A549 (cell line): ENCODE measurements at regions not wholly inside any gene's neighbourhood (a gene's known extent, or its start where the extent isn't known, plus 50 kb on each side); places are given as distances from the start of the nearest gene placed in this dataset.

Source experiments
- ATAC-seq, 2 experiments: fragments of 200-7000 bp in 1 of 2; fragments of >200 bp in 1 of 2; cut with Nextera tagmentation in 1 of 2; cut with Tn5 transposase in 1 of 2; 3 replicates each; pipeline versions ENCODE4 v1.8.0 to v1.9.1; 2018 to 2020; ENCODE audit warnings: mild to moderate bottlenecking in 1 of 2, moderate library complexity in 1 of 2
- CTCF ChIA-PET: fragments of 300-600 bp; sonication (Branson Sonifier 250); formaldehyde crosslinking; extraction: SDS; loops from one replicate; lab custom pipeline; 2021; ENCODE audit warnings: antibody characterized with exemption, inconsistent platforms; lab: Yijun Ruan, JAX
- POLR2A ChIA-PET: fragments of 350-600 bp; formaldehyde crosslinking; extraction: SDS; loops from one replicate; lab custom pipeline; 2021; ENCODE audit warnings: antibody characterized with exemption, inconsistent platforms; lab: Yijun Ruan, JAX
- DNase-seq, 2 experiments: peaks; one replicate each; pipeline versions ENCODE4 v3.0.0 to v3.0.0-alpha.2; 2011 to 2016; ENCODE audit warnings: low read depth in 1 of 2, low spot score in 1 of 2
- FAIRE-seq: peaks from 2 replicates; lab custom pipeline; 2011; peaks lifted over from hg19 to GRCh38; lab: Jason Lieb, UNC
- H3K27ac ChIP-seq, 2 experiments: fragments of >200 bp; sonication (Bioruptor Twin); formaldehyde crosslinking; 3 replicates each; pipeline ENCODE4 v1.5.1; 2016 to 2017
- H3K4me1 ChIP-seq: fragments of >200 bp; sonication (Bioruptor Twin); formaldehyde crosslinking; 3 replicates; pipeline ENCODE4 v1.6.1; 2016
- H3K4me2 ChIP-seq: fragments of >200 bp; sonication (Bioruptor Twin); formaldehyde crosslinking; 3 replicates; pipeline ENCODE4 v1.6.1; 2016
- H3K4me3 ChIP-seq: fragments of >200 bp; sonication (Bioruptor Twin); formaldehyde crosslinking; 3 replicates; pipeline ENCODE4 v1.5.1; 2016
- H3K9me3 ChIP-seq: fragments of >200 bp; sonication (Bioruptor Twin); formaldehyde crosslinking; 3 replicates; pipeline ENCODE4 v1.6.1; 2016
- CHD2 ChIP-seq: fragments of 150-350 bp; IDR thresholded peaks from 2 replicates; pipeline ENCODE4 v1.6.1; 2014; ENCODE audit warnings: low read length; ENCODE audit not compliant: partially characterized antibody
- GATA3 ChIP-seq: IDR thresholded peaks from 2 replicates; pipeline ENCODE4 v1.6.1; 2012; ENCODE audit warnings: borderline replicate concordance
- HES2 ChIP-seq: fragments of >200 bp; sonication (Bioruptor Twin); formaldehyde crosslinking; IDR thresholded peaks from 2 replicates; pipeline ENCODE4 v1.6.1; 2016
- HEYL ChIP-seq: fragments of 250-450 bp; sonication (Bioruptor Pico); IDR thresholded peaks from 2 replicates; pipeline ENCODE4 v1.8.0; 2021; ENCODE audit warnings: mild to moderate bottlenecking, moderate library complexity
- HOXA7 ChIP-seq: fragments of 250-450 bp; sonication (Bioruptor Pico); IDR thresholded peaks from 2 replicates; pipeline ENCODE4 v1.5.0; 2020; ENCODE audit warnings: mild to moderate bottlenecking, moderate library complexity
- HOXB5 ChIP-seq: fragments of 250-450 bp; sonication (Bioruptor Pico); IDR thresholded peaks from 2 replicates; pipeline ENCODE4 v1.5.0; 2020; ENCODE audit warnings: mild to moderate bottlenecking, moderate library complexity
- JUN ChIP-seq, 2 experiments: fragments of >200 bp; sonication (Bioruptor Twin); formaldehyde crosslinking; IDR thresholded peaks; 2 replicates in 1 of 2; 3 replicates in 1 of 2; pipeline ENCODE4 v1.6.1; 2016 to 2017
- KDM5A ChIP-seq: fragments of 200-600 bp; sonication (generic); IDR thresholded peaks from 2 replicates; pipeline ENCODE4 v1.6.1; 2016; ENCODE audit warnings: antibody characterized with exemption, mild to moderate bottlenecking
- MAFK ChIP-seq: fragments of 450-650 bp; IDR thresholded peaks from 2 replicates; pipeline ENCODE4 v1.6.1; 2014; ENCODE audit not compliant: partially characterized antibody
- NFE2L2 ChIP-seq: fragments of 150-350 bp; conservative IDR thresholded peaks from 2 replicates; pipeline ENCODE4 v1.6.1; 2014; ENCODE audit warnings: low read length
- NPAS2 ChIP-seq: fragments of 250-450 bp; sonication (Bioruptor Pico); IDR thresholded peaks from 2 replicates; pipeline ENCODE4 v1.8.0; 2022; ENCODE audit warnings: mild to moderate bottlenecking, moderate library complexity, borderline replicate concordance
- POLR2A ChIP-seq: IDR thresholded peaks from 2 replicates; pipeline ENCODE4 v1.6.1; 2012; ENCODE audit warnings: mild to moderate bottlenecking, low read length
- RNF2 ChIP-seq: fragments of 200-600 bp; sonication (generic); IDR thresholded peaks from 2 replicates; pipeline ENCODE4 v1.6.1; 2016; ENCODE audit warnings: low read depth, mild to moderate bottlenecking, antibody characterized with exemption, moderate library complexity, borderline replicate concordance
- SMC3 ChIP-seq: fragments of >200 bp; sonication (Bioruptor Twin); formaldehyde crosslinking; IDR thresholded peaks from 3 replicates; pipeline ENCODE4 v1.6.1; 2018; ENCODE audit warnings: inconsistent platforms
- SREBF2 ChIP-seq: fragments of 450-650 bp; IDR thresholded peaks from 2 replicates; pipeline ENCODE4 v1.6.1; 2014; ENCODE audit warnings: mild to moderate bottlenecking, moderate library complexity
- TP53 ChIP-seq: fragments of 250-450 bp; sonication (Bioruptor Pico); IDR thresholded peaks from 2 replicates; pipeline ENCODE4 v1.5.0; 2021; ENCODE audit warnings: mild to moderate bottlenecking, moderate library complexity
- USF2 ChIP-seq: fragments of 450-650 bp; IDR thresholded peaks from 2 replicates; pipeline ENCODE4 v1.6.1; 2014; ENCODE audit warnings: antibody characterized with exemption
- ZC3H11A ChIP-seq: fragments of 450-650 bp; IDR thresholded peaks from 2 replicates; pipeline ENCODE4 v1.6.1; 2014; ENCODE audit warnings: antibody characterized with exemption, mild to moderate bottlenecking
- ZNF302 ChIP-seq: fragments of 250-450 bp; sonication (Bioruptor Pico); IDR thresholded peaks from 2 replicates; pipeline ENCODE4 v1.9.0; 2021; ENCODE audit warnings: inconsistent platforms, mild to moderate bottlenecking, moderate library complexity
- WGBS: methylation state at CpG from one replicate; pipeline ENCODE4 v1.1.6; 2017; ENCODE audit errors: missing lambda C conversion rate; 5-methylcytosine and 5-hydroxymethylcytosine counted together

- no peak for TF ChIP-seq GATA3
- no peak for TF ChIP-seq HES2
- TF ChIP-seq HOXB5 = no peak
- TF ChIP-seq MAFK = no peak
- TF ChIP-seq SREBF2 = no peak
Measured at GRCh38 chr7:12761691-12762090, 74.3 kb downstream of the ARL4A start (continued).

- Histone ChIP-seq H3K27ac (no peak overlapping the region), H3K4me3 (no peak overlapping the region), H3K9me3 (no peaks in the 10 kb centered on the region), H3K4me1 (peaks cover 6% of the 10 kb centered on the region), H3K4me2 (no peak overlapping the region)
- FAIRE-seq = no peak
- 58% methylated on average over 2 of the region's 2 CpGs for WGBS
- POLR2A ChIA-PET = no interaction called here
- ATAC-seq = no peak
- CTCF ChIA-PET = no interaction called here
- TF ChIP-seq NPAS2 (CRISPR knock-in tag) = no peak
- TF ChIP-seq HOXB5 = no peak
- no peak for TF ChIP-seq ZNF302 (CRISPR knock-in tag)
- TF ChIP-seq CHD2 = no peak
- TF ChIP-seq RNF2 = no peak
- TF ChIP-seq SMC3 = no peak
- TF ChIP-seq USF2 = no peak
- no peak for TF ChIP-seq ZC3H11A
- no peak for TF ChIP-seq POLR2A
- DNase-seq = no peak
Measured at GRCh38 chr7:12764458-12764891, 77.0 kb downstream of the ARL4A start.

DNA sequence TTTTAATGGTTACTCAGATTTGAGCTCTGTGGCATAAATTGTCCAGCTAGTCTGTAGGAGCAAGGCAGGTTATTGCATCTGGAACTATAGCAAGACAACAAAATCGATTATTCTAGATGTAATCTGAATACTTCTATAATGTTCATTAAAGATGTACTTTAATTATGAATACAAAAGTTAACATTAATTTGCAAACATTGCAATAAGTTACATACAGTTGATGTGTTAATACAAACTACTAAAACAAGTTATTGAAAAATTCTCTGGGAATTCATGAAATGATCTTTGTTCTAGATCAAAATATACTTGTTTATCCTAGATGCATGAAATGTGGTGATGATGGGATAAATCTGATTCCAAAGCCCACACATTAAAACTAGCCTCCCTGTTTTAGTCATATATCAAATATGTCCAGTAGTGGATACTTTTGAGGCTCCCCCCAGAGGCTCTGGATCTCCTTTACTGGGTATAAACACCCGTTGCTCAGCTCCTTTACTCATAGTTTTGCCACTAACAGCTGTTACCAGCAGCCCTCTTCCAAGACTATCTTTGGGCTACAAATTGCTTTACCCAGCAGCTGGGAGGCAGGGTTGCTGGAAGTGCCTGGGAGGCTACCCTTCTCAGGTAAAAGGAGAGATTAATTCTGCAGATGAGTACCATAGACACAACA is 78.1 kb downstream of the ARL4A start:
- Histone ChIP-seq H3K4me1 (peaks cover 17% of the 10 kb centered on the region), H3K27ac (no peak overlapping the region), H3K4me3 (no peak overlapping the region), H3K9me3 (no peaks in the 10 kb centered on the region), H3K4me2 (no peak overlapping the region)
- whole genome bisulfite sequencing = 23% methylated on average over 2 of the region's 2 CpGs
- no peak for DNase-seq
- ChIA-PET POLR2A (no interaction called here), CTCF (no interaction called here)
- TF ChIP-seq MAFK (peak; percentile 23), JUN (IDR thresholded peaks at IDR 0.05) (no peak)
- no peak for ATAC-seq
- no peak for FAIRE-seq

DNA sequence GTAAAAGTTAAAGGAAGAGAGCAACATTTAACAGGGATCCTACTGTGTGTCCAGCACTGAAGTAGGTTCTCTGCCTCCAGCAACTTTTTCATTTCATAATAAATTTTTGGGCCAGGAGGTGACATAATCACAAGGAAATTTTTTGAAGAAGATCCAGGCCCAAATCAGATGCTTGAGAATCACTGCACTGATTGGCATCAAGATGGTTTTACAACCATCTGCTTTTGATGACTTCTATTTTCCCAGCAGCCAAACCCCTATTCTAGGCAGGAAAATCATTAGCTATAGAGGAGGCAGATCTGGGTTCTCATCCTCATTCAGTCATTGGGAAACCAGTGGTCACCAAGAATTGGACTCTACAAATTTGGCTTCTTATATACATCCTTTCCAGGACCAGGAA is 79.0 kb downstream of the ARL4A start:
- ATAC-seq (no peak), DNase-seq (no peak), FAIRE-seq (no peak)
- Histone ChIP-seq H3K27ac (no peak overlapping the region), H3K9me3 (no peaks in the 10 kb centered on the region), H3K4me3 (no peak overlapping the region), H3K4me1 (peaks cover 26% of the 10 kb centered on the region), H3K4me2 (no peak overlapping the region)
- ChIA-PET CTCF (interaction anchor here (0.6 kb wide), 1 partner anchor 452 kb away, joined by 3 read pairs; no protein-coding TSS in a partner anchor), POLR2A (no interaction called here)
- TF ChIP-seq HEYL = no peak

DNA sequence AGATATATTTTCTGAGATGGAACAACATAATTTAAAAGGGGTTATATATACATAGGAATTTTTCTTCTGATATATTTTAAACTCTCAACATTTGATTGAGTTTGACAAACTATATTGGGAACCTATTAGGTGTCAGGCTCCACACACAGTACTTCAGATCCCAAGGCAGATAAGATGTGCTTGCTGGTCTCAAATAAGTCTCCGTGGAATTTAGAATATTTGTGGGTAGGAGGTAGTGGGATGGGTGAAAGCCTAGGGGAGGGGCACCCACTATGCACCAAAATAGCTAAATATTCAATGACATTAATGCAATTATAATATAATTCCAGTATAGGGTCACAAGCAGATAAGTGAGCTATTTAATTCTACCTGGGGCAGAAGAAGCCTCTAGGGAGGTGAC is 81.5 kb downstream of the ARL4A start:
- Histone ChIP-seq H3K4me2 (no peak overlapping the region), H3K4me3 (no peak overlapping the region), H3K4me1 (peaks cover 29% of the 10 kb centered on the region), H3K9me3 (peaks cover 3% of the 10 kb centered on the region; the same call in 1 of the 3 replicates), H3K27ac (peak overlapping the region in 1 of 2 experiments; percentile 5; a peak in 1 of 6 replicates)
- CTCF ChIA-PET = interaction anchor here (1.2 kb wide), 1 partner anchor 40 kb away, joined by 3 read pairs; no protein-coding TSS in a partner anchor
- FAIRE-seq = no peak
- TF ChIP-seq KDM5A = no peak
- TF ChIP-seq USF2 = no peak
- TF ChIP-seq HOXA7 (CRISPR knock-in tag) = no peak
- TF ChIP-seq ZNF302 (CRISPR knock-in tag) = no peak
- no peak for TF ChIP-seq TP53 (CRISPR knock-in tag)
- TF ChIP-seq CHD2 = no peak
- TF ChIP-seq NFE2L2 = no peak
- DNase-seq = no peak
- 69% methylated on average over 1 of the region's 1 CpG for WGBS
- POLR2A ChIA-PET = no interaction called here
- no peak for ATAC-seq
